Stimulated activated CD8-positive, alpha-beta memory T cell treated with anti-CD3 and anti-CD28 coated beads, Interleukin-2, amount 100 ng/mL, for 1 hour (primary cell): ENCODE measurements at regions not wholly inside any gene's neighbourhood (a gene's known extent, or its start where the extent isn't known, plus 50 kb on each side); places are given as distances from the start of the nearest gene placed in this dataset.
"Not testable (repeated sequence)": the region's sequence is repeated elsewhere in the genome, so short reads cannot be mapped to it uniquely, and the experiment has no call there.

Experiments
- DNase-seq, 2 donors: peaks; one replicate each; pipeline ENCODE4 v3.0.0-alpha.2; 2020; ENCODE audit warnings: low read depth in 2 of 2

- DNase-seq, result no peak
Observed at GRCh38 chr4:89497517-89498308, 190.1 kb upstream of the GPRIN3 start.

- DNase-seq, result no peak
Observed at GRCh38 chr4:89496851-89497250, 189.3 kb upstream of the GPRIN3 start.

- no peak for DNase-seq
Observed at GRCh38 chr4:89493367-89493766, 185.8 kb upstream of the GPRIN3 start.

- DNase-seq, result no peak
Observed at GRCh38 chr4:89492581-89493071, 185.0 kb upstream of the GPRIN3 start.

GRCh38 chr4:89491761-89492160 lies 184.2 kb upstream of the GPRIN3 start:
- DNase-seq, result no peak

- not testable (repeated sequence) for DNase-seq
Observed at GRCh38 chr4:89489921-89490431, 182.4 kb upstream of the GPRIN3 start.

- no peak for DNase-seq
Observed at GRCh38 chr4:89489338-89489771, 181.8 kb upstream of the GPRIN3 start.

GRCh38 chr4:89488736-89489135 lies 181.1 kb upstream of the GPRIN3 start:
- no peak for DNase-seq

GRCh38 chr4:89486673-89487072 lies 179.1 kb upstream of the GPRIN3 start:
- no peak for DNase-seq

GRCh38 chr4:89486042-89486441 lies 178.4 kb upstream of the GPRIN3 start:
- DNase-seq, result no peak

- DNase-seq, result no peak
Observed at GRCh38 chr4:89483833-89484232, 176.2 kb upstream of the GPRIN3 start.

GRCh38 chr4:89482926-89483595 lies 175.5 kb upstream of the GPRIN3 start:
- no peak for DNase-seq

GRCh38 chr4:89482251-89482650 lies 174.7 kb upstream of the GPRIN3 start:
- DNase-seq, result no peak

GRCh38 chr4:89469930-89470375 lies 162.4 kb upstream of the GPRIN3 start:
- no peak for DNase-seq

- no peak for DNase-seq
Observed at GRCh38 chr4:89469516-89469915, 161.9 kb upstream of the GPRIN3 start.

- DNase-seq, result no peak
Observed at GRCh38 chr4:89468602-89469001, 161.0 kb upstream of the GPRIN3 start.

GRCh38 chr4:89463341-89463740 lies 155.7 kb upstream of the GPRIN3 start:
- no peak for DNase-seq

- no peak for DNase-seq
Observed at GRCh38 chr4:89447543-89447942, 139.9 kb upstream of the GPRIN3 start.

- no peak for DNase-seq
Observed at GRCh38 chr4:89446193-89446592, 138.6 kb upstream of the GPRIN3 start.

GRCh38 chr4:89439533-89439932 lies 131.9 kb upstream of the GPRIN3 start:
- DNase-seq, result no peak

- peak; percentile 2 to 8 for DNase-seq
Observed at GRCh38 chr4:89438102-89438831, 130.7 kb upstream of the GPRIN3 start.

GRCh38 chr4:89434364-89434988 lies 126.9 kb upstream of the GPRIN3 start:
- no peak for DNase-seq
